ENCODE measurements at regions not wholly inside any gene's neighbourhood (a gene's known extent, or its start where the extent isn't known, plus 50 kb on each side); places are given as distances from the start of the nearest gene placed in this dataset.

- TF ChIP-seq POLR2A (IDR thresholded peaks at IDR 0.05), result no peak
- TF ChIP-seq CTCF (IDR thresholded peaks at IDR 0.05), result no peak
- no peak for TF ChIP-seq EP300 (IDR thresholded peaks at IDR 0.05)
- TF ChIP-seq POLR2AphosphoS5 (IDR thresholded peaks at IDR 0.05), result no peak
Observed at GRCh38 chr11:104404231-104405175, 240.6 kb upstream of the PDGFD start.

Data from upper lobe of left lung (tissue), 4 donors.